DND-41 (cell line): ENCODE measurements at regions not wholly inside any gene's neighbourhood (a gene's known extent, or its start where the extent isn't known, plus 50 kb on each side); places are given as distances from the start of the nearest gene placed in this dataset.

Experiments used
- ATAC-seq: fragments of 200-7000 bp; cut with Tn5 transposase; 3 replicates; pipeline ENCODE4 v1.9.1; 2021; ENCODE audit warnings: low read depth; ENCODE audit not compliant: insufficient read depth
- DNase-seq: peaks from one replicate; pipeline ENCODE4 v3.0.0-alpha.2; 2020
- H2AFZ ChIP-seq: 2 replicates; pipeline ENCODE4 v1.6.0; 2012; ENCODE audit warnings: low read depth, low read length
- H3K27ac ChIP-seq: 2 replicates; pipeline ENCODE4 v1.5.1; 2012; ENCODE audit warnings: low read length, inconsistent platforms
- H3K27me3 ChIP-seq: fragments of 200-600 bp; sonication (generic); 2 replicates; pipeline ENCODE4 v1.6.0; 2012; ENCODE audit warnings: low read length, mild to moderate bottlenecking, inconsistent platforms; ENCODE audit not compliant: insufficient read depth, poor library complexity
- H3K36me3 ChIP-seq: 2 replicates; pipeline ENCODE4 v1.5.1; 2012; ENCODE audit warnings: low read length, inconsistent platforms; ENCODE audit not compliant: insufficient read depth
- H3K4me1 ChIP-seq: 2 replicates; pipeline ENCODE4 v1.5.1; 2012; ENCODE audit warnings: mild to moderate bottlenecking, low read length; ENCODE audit not compliant: insufficient read depth
- H3K4me2 ChIP-seq: 2 replicates; pipeline ENCODE4 v1.6.0; 2012; ENCODE audit warnings: mild to moderate bottlenecking, moderate library complexity, low read length, inconsistent platforms; ENCODE audit not compliant: insufficient read depth
- H3K4me3 ChIP-seq, 2 experiments: fragments of 200-600 bp in 1 of 2; shearing (Covaris generic) in 1 of 2; 2 replicates each; pipeline ENCODE4 v1.5.1; 2012 to 2016; ENCODE audit warnings: inconsistent platforms in 2 of 2, low read length in 2 of 2, mild to moderate bottlenecking in 2 of 2, low read depth in 1 of 2, moderate library complexity in 1 of 2
- H3K79me2 ChIP-seq: 2 replicates; pipeline ENCODE4 v1.6.0; 2012; ENCODE audit warnings: low read length, inconsistent platforms; ENCODE audit not compliant: insufficient read depth
- H3K9ac ChIP-seq: 2 replicates; pipeline ENCODE4 v1.6.0; 2012; ENCODE audit warnings: low read depth, mild to moderate bottlenecking, inconsistent platforms, low read length, moderate library complexity
- H3K9me3 ChIP-seq: 2 replicates; pipeline ENCODE4 v1.5.1; 2012; ENCODE audit warnings: low read length, moderate library complexity, mild to moderate bottlenecking, inconsistent platforms; ENCODE audit not compliant: insufficient read depth, severe bottlenecking
- H4K20me1 ChIP-seq: 2 replicates; pipeline ENCODE4 v1.6.0; 2012; ENCODE audit warnings: low read length; ENCODE audit not compliant: insufficient read depth
- CTCF ChIP-seq: IDR thresholded peaks from 2 replicates; pipeline ENCODE4 v1.5.1; 2012; ENCODE audit warnings: borderline replicate concordance, low read length, moderate library complexity, mild to moderate bottlenecking; ENCODE audit not compliant: poor library complexity, severe bottlenecking; ENCODE audit errors: extremely low read depth
- EZH2 ChIP-seq: IDR thresholded peaks from 3 replicates; pipeline ENCODE4 v1.6.1; 2012; ENCODE audit warnings: borderline replicate concordance, low read depth, mild to moderate bottlenecking, moderate library complexity, low read length, inconsistent platforms; ENCODE audit not compliant: severe bottlenecking

- H3K27me3 ChIP-seq, result no peaks in the 10 kb centered on the region
- TF ChIP-seq CTCF, result no peak
- TF ChIP-seq EZH2, result no peak
- no peak overlapping the region for H3K9ac ChIP-seq
- no peaks in the 10 kb centered on the region for H4K20me1 ChIP-seq
- no peak overlapping the region for H3K4me3 ChIP-seq
- no peak for DNase-seq
- H3K4me2 ChIP-seq, result no peak overlapping the region
- no peak for ATAC-seq
- no peaks in the 10 kb centered on the region for H3K79me2 ChIP-seq
- no peaks in the 10 kb centered on the region for H3K36me3 ChIP-seq
- H2AFZ ChIP-seq, result no peak overlapping the region
- peak overlapping the region; percentile 6 for H3K27ac ChIP-seq
- peaks cover 14% of the 10 kb centered on the region for H3K4me1 ChIP-seq
- H3K9me3 ChIP-seq, result peaks cover 5% of the 10 kb centered on the region
Measured at GRCh38 chr3:35439663-35440062, 199.7 kb upstream of the ARPP21 start.

- Histone ChIP-seq H3K4me2 (no peak overlapping the region), H3K9me3 (peaks cover 5% of the 10 kb centered on the region), H3K4me1 (peaks cover 14% of the 10 kb centered on the region), H3K36me3 (no peaks in the 10 kb centered on the region), H2AFZ (no peak overlapping the region), H3K9ac (no peak overlapping the region), H3K27me3 (no peaks in the 10 kb centered on the region), H3K79me2 (no peaks in the 10 kb centered on the region), H3K27ac (no peak overlapping the region), H4K20me1 (no peaks in the 10 kb centered on the region), H3K4me3 (no peak overlapping the region)
- ATAC-seq, result no peak
- no peak for TF ChIP-seq CTCF
- no peak for TF ChIP-seq EZH2
- DNase-seq, result no peak
Measured at GRCh38 chr3:35440826-35441225, 198.5 kb upstream of the ARPP21 start.

GRCh38 chr3:35446896-35447295 is 192.4 kb upstream of the ARPP21 start:
- H3K9ac ChIP-seq, result no peak overlapping the region
- no peaks in the 10 kb centered on the region for H3K79me2 ChIP-seq
- no peak overlapping the region for H3K27ac ChIP-seq
- peaks cover 7% of the 10 kb centered on the region; the same call in 1 of the 2 replicates for H3K4me1 ChIP-seq
- H3K9me3 ChIP-seq, result no peaks in the 10 kb centered on the region
- no peak for TF ChIP-seq EZH2
- no peak for TF ChIP-seq CTCF
- H2AFZ ChIP-seq, result no peak overlapping the region
- H4K20me1 ChIP-seq, result no peaks in the 10 kb centered on the region
- H3K4me2 ChIP-seq, result no peak overlapping the region
- DNase-seq (no peak), ATAC-seq (peak; percentile 42; the same call in 2 of the 3 replicates)
- no peak overlapping the region for H3K4me3 ChIP-seq
- no peaks in the 10 kb centered on the region for H3K27me3 ChIP-seq
- H3K36me3 ChIP-seq, result no peaks in the 10 kb centered on the region

GRCh38 chr3:35448121-35448520 is 191.2 kb upstream of the ARPP21 start:
- no peak overlapping the region for H3K9ac ChIP-seq
- no peak overlapping the region for H3K4me3 ChIP-seq
- DNase-seq (no peak), ATAC-seq (no peak)
- H3K4me2 ChIP-seq, result no peak overlapping the region
- H3K4me1 ChIP-seq, result peaks cover 7% of the 10 kb centered on the region; the same call in 1 of the 2 replicates
- TF ChIP-seq CTCF, result no peak
- TF ChIP-seq EZH2, result no peak
- no peak overlapping the region for H3K27ac ChIP-seq
- H3K27me3 ChIP-seq, result no peaks in the 10 kb centered on the region
- H4K20me1 ChIP-seq, result no peaks in the 10 kb centered on the region
- no peaks in the 10 kb centered on the region for H3K9me3 ChIP-seq
- no peaks in the 10 kb centered on the region for H3K36me3 ChIP-seq
- H2AFZ ChIP-seq, result no peak overlapping the region
- no peaks in the 10 kb centered on the region for H3K79me2 ChIP-seq
